WTC11 (cell line): ENCODE measurements at regions not wholly inside any gene's neighbourhood (a gene's known extent, or its start where the extent isn't known, plus 50 kb on each side); places are given as distances from the start of the nearest gene placed in this dataset.

Experiments used
- ATAC-seq: fragments of 200-7000 bp; cut with Tn5 transposase; 2 replicates; pipeline ENCODE4 v1.10.0; 2021; ENCODE audit warnings: mild to moderate bottlenecking, moderate library complexity
- CTCF ChIA-PET: fragments of 300-600 bp; sonication (Branson Sonifier 250); formaldehyde crosslinking; loops from one replicate; lab custom pipeline; 2021; ENCODE audit warnings: antibody characterized with exemption; lab: Charles Lee
- POLR2A ChIA-PET: fragments of 350-600 bp; sonication (Branson Sonifier 250); formaldehyde crosslinking; loops from one replicate; lab custom pipeline; 2021; ENCODE audit warnings: antibody characterized with exemption; lab: Charles Lee
- DNase-seq: peaks from one replicate; pipeline ENCODE4 v3.0.0; 2021; ENCODE audit warnings: low spot score
- H3K27ac Mint-ChIP-seq: 2 replicates; pipeline ENCODE4 v1.8.0; 2021; ENCODE audit warnings: mixed read lengths
- H3K27me3 Mint-ChIP-seq: 2 replicates; pipeline ENCODE4 v1.8.0; 2021; ENCODE audit warnings: low read depth, mild to moderate bottlenecking, moderate library complexity, mixed read lengths
- H3K36me3 Mint-ChIP-seq: 2 replicates; pipeline ENCODE4 v1.8.0; 2021; ENCODE audit warnings: mixed read lengths
- H3K4me1 Mint-ChIP-seq: 2 replicates; pipeline ENCODE4 v1.8.0; 2022; ENCODE audit warnings: mixed read lengths
- H3K4me3 Mint-ChIP-seq: 2 replicates; pipeline ENCODE4 v1.8.0; 2021; ENCODE audit warnings: mild to moderate bottlenecking, moderate library complexity, mixed read lengths
- H3K9me3 Mint-ChIP-seq: 2 replicates; pipeline ENCODE4 v1.8.0; 2021; ENCODE audit warnings: mixed read lengths
- CBFB ChIP-seq: sonication (generic); formaldehyde crosslinking; IDR thresholded peaks from 2 replicates; pipeline ENCODE4 v1.8.1; 2022; ENCODE audit warnings: mild to moderate bottlenecking, low read depth, missing genetic modification reagents
- KAT7 ChIP-seq: sonication (generic); formaldehyde crosslinking; IDR thresholded peaks from 2 replicates; pipeline ENCODE4 v1.8.1; 2023; ENCODE audit warnings: missing genetic modification reagents, mild to moderate bottlenecking, borderline replicate concordance
- MYBL2 ChIP-seq: sonication (generic); formaldehyde crosslinking; IDR thresholded peaks from 2 replicates; pipeline ENCODE4 v1.8.1; 2023; ENCODE audit warnings: mild to moderate bottlenecking, moderate library complexity, missing genetic modification reagents
- NFE2L1 ChIP-seq: sonication (generic); formaldehyde crosslinking; IDR thresholded peaks from 2 replicates; pipeline ENCODE4 v1.8.1; 2023; ENCODE audit warnings: missing genetic modification reagents
- NR3C1 ChIP-seq: sonication (generic); formaldehyde crosslinking; conservative IDR thresholded peaks from 2 replicates; pipeline ENCODE4 v1.8.1; 2023; ENCODE audit warnings: low read depth, mild to moderate bottlenecking, missing genetic modification reagents
- RELA ChIP-seq: sonication (generic); formaldehyde crosslinking; IDR thresholded peaks from 2 replicates; pipeline ENCODE4 v1.8.1; 2022; ENCODE audit warnings: missing genetic modification reagents, mild to moderate bottlenecking, borderline replicate concordance
- SMAD4 ChIP-seq: sonication (generic); formaldehyde crosslinking; IDR thresholded peaks from 2 replicates; pipeline ENCODE4 v1.8.0; 2022; ENCODE audit warnings: mild to moderate bottlenecking, missing genetic modification reagents
- TEAD1 ChIP-seq: sonication (generic); formaldehyde crosslinking; IDR thresholded peaks from 2 replicates; pipeline ENCODE4 v1.8.0; 2022; ENCODE audit warnings: mild to moderate bottlenecking, missing genetic modification reagents
- ZNF121 ChIP-seq: sonication (generic); formaldehyde crosslinking; IDR thresholded peaks from 2 replicates; pipeline ENCODE4 v1.8.0; 2023; ENCODE audit warnings: missing genetic modification reagents
- ZNF317 ChIP-seq: sonication (generic); formaldehyde crosslinking; IDR thresholded peaks from 2 replicates; pipeline ENCODE4 v1.8.1; 2023; ENCODE audit warnings: low read depth, mild to moderate bottlenecking, moderate library complexity, missing genetic modification reagents, borderline replicate concordance
- TF ChIP-seq, protein P1 (sequence below): fragments of 250-450 bp; sonication (Bioruptor Pico); conservative IDR thresholded peaks from 2 replicates; pipeline ENCODE4 v1.9.0; 2021; ENCODE audit warnings: mild to moderate bottlenecking
- TF ChIP-seq, protein P2 (sequence below): sonication (generic); formaldehyde crosslinking; IDR thresholded peaks from 2 replicates; pipeline ENCODE4 v1.8.0; 2023; ENCODE audit warnings: missing genetic modification reagents
- TF ChIP-seq, protein P3 (sequence below): sonication (generic); formaldehyde crosslinking; IDR thresholded peaks from 2 replicates; pipeline ENCODE4 v1.8.1; 2022; ENCODE audit warnings: low read depth, missing genetic modification reagents, borderline replicate concordance
- TF ChIP-seq, protein P4 (sequence below): sonication (generic); formaldehyde crosslinking; IDR thresholded peaks from 2 replicates; pipeline ENCODE4 v1.8.1; 2023; ENCODE audit warnings: mild to moderate bottlenecking, missing genetic modification reagents, moderate library complexity
- TF ChIP-seq, protein P5 (sequence below): sonication (generic); formaldehyde crosslinking; conservative IDR thresholded peaks from 2 replicates; pipeline ENCODE4 v1.8.1; 2022; ENCODE audit warnings: mild to moderate bottlenecking, missing genetic modification reagents
- TF ChIP-seq, protein P6 (sequence below): fragments of 200-600 bp; IDR thresholded peaks from 2 replicates; pipeline ENCODE4 v1.8.0; 2022; ENCODE audit warnings: antibody characterized with exemption
- TF ChIP-seq, protein P7 (sequence below): sonication (generic); formaldehyde crosslinking; IDR thresholded peaks from 2 replicates; pipeline ENCODE4 v1.8.1; 2023; ENCODE audit warnings: mild to moderate bottlenecking, moderate library complexity, missing genetic modification reagents
- TF ChIP-seq, protein P8 (sequence below): sonication (generic); formaldehyde crosslinking; IDR thresholded peaks from 2 replicates; pipeline ENCODE4 v1.8.1; 2023; ENCODE audit warnings: mild to moderate bottlenecking, missing genetic modification reagents, moderate library complexity
- TF ChIP-seq, protein P9 (sequence below): sonication (generic); formaldehyde crosslinking; IDR thresholded peaks from 2 replicates; pipeline ENCODE4 v1.8.0; 2022; ENCODE audit warnings: mild to moderate bottlenecking, missing genetic modification reagents

DNA sequence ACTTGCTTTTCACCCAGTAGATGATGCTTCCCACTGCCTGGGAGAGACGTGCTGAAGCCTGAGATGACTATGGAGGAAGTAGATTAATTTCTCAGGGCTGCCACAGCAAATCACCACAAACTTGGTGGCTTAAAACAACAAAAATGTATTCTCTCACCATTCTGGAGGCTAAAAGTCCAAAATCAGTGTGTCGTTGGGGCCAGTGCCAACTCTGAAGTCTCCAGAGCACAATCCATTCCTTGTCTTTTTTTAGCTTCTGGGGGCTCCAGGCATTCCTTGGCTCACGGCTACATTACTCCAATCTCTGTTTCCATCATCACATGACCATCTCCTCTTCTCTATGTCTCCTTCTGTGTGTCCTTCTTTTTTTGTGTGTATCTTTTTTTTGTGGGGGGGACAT, 105.8 kb upstream of the C1QTNF7 start:
- no peak for ATAC-seq
- H3K9me3 Mint-ChIP-seq = 0 out of 2 replicates have a peak, but pooled peaks cover 3% of the 10 kb centered on the region
- POLR2A ChIA-PET = no interaction called here
- H3K27ac Mint-ChIP-seq = no peak overlapping the region
- no peak overlapping the region for H3K4me3 Mint-ChIP-seq
- TF ChIP-seq, protein P1, sequence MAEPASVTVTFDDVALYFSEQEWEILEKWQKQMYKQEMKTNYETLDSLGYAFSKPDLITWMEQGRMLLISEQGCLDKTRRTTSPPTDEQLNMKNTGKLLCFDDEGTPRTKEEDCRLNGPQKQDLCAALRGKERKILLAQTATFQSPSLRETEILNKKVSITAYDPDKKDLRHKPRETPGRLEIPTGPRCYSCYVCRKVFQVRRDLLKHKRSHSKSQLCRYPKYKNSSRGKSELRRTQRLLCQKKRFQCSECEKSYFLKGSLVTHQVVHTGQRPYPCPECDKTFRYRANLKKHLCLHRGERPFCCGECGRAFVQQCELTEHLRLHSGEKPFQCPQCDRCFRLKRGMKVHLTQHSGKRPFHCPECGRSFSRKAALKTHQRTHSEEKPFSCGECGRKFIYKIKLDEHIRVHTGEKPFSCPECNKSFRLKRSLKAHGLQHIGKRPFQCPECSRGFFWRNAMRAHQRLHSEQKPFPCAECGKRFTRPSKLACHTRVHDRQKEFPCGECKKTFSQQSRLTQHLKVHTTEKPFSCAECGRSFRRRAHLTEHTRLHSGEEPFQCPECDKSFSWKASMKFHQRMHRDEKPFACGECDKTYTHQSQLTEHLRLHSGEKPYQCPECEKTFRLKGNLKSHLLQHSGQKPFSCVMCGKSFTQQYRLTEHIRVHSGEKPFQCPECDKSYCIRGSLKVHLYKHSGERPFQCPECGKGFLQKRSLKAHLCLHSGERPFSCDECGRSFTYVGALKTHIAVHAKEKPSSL (CRISPR knock-in tag) = no peak
- TF ChIP-seq KAT7 = no peak
- no peak for TF ChIP-seq RELA (CRISPR knock-in tag)
- TF ChIP-seq SMAD4 = no peak
- TF ChIP-seq, protein P2, sequence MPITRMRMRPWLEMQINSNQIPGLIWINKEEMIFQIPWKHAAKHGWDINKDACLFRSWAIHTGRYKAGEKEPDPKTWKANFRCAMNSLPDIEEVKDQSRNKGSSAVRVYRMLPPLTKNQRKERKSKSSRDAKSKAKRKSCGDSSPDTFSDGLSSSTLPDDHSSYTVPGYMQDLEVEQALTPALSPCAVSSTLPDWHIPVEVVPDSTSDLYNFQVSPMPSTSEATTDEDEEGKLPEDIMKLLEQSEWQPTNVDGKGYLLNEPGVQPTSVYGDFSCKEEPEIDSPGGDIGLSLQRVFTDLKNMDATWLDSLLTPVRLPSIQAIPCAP (CRISPR knock-in tag) = no peak
- no peak for TF ChIP-seq TEAD1
- TF ChIP-seq NR3C1 (CRISPR knock-in tag) = no peak
- TF ChIP-seq, protein P3, sequence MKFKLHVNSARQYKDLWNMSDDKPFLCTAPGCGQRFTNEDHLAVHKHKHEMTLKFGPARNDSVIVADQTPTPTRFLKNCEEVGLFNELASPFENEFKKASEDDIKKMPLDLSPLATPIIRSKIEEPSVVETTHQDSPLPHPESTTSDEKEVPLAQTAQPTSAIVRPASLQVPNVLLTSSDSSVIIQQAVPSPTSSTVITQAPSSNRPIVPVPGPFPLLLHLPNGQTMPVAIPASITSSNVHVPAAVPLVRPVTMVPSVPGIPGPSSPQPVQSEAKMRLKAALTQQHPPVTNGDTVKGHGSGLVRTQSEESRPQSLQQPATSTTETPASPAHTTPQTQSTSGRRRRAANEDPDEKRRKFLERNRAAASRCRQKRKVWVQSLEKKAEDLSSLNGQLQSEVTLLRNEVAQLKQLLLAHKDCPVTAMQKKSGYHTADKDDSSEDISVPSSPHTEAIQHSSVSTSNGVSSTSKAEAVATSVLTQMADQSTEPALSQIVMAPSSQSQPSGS (CRISPR knock-in tag) = no peak
- TF ChIP-seq MYBL2 (CRISPR knock-in tag) = no peak
- TF ChIP-seq, protein P4, sequence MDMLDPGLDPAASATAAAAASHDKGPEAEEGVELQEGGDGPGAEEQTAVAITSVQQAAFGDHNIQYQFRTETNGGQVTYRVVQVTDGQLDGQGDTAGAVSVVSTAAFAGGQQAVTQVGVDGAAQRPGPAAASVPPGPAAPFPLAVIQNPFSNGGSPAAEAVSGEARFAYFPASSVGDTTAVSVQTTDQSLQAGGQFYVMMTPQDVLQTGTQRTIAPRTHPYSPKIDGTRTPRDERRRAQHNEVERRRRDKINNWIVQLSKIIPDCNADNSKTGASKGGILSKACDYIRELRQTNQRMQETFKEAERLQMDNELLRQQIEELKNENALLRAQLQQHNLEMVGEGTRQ = no peak
- TF ChIP-seq, protein P5, sequence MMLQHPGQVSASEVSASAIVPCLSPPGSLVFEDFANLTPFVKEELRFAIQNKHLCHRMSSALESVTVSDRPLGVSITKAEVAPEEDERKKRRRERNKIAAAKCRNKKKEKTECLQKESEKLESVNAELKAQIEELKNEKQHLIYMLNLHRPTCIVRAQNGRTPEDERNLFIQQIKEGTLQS (CRISPR knock-in tag) = no peak
- TF ChIP-seq ZNF317 = no peak
- TF ChIP-seq, protein P6, sequence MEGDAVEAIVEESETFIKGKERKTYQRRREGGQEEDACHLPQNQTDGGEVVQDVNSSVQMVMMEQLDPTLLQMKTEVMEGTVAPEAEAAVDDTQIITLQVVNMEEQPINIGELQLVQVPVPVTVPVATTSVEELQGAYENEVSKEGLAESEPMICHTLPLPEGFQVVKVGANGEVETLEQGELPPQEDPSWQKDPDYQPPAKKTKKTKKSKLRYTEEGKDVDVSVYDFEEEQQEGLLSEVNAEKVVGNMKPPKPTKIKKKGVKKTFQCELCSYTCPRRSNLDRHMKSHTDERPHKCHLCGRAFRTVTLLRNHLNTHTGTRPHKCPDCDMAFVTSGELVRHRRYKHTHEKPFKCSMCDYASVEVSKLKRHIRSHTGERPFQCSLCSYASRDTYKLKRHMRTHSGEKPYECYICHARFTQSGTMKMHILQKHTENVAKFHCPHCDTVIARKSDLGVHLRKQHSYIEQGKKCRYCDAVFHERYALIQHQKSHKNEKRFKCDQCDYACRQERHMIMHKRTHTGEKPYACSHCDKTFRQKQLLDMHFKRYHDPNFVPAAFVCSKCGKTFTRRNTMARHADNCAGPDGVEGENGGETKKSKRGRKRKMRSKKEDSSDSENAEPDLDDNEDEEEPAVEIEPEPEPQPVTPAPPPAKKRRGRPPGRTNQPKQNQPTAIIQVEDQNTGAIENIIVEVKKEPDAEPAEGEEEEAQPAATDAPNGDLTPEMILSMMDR = no peak
- no peak for TF ChIP-seq ZNF121
- TF ChIP-seq, protein P7, sequence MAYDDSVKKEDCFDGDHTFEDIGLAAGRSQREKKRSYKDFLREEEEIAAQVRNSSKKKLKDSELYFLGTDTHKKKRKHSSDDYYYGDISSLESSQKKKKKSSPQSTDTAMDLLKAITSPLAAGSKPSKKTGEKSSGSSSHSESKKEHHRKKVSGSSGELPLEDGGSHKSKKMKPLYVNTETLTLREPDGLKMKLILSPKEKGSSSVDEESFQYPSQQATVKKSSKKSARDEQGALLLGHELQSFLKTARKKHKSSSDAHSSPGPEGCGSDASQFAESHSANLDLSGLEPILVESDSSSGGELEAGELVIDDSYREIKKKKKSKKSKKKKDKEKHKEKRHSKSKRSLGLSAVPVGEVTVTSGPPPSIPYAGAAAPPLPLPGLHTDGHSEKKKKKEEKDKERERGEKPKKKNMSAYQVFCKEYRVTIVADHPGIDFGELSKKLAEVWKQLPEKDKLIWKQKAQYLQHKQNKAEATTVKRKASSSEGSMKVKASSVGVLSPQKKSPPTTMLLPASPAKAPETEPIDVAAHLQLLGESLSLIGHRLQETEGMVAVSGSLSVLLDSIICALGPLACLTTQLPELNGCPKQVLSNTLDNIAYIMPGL = no peak
- TF ChIP-seq, all 79 proteins: peak for 0
- H3K36me3 Mint-ChIP-seq = no peaks in the 10 kb centered on the region
- H3K27me3 Mint-ChIP-seq = no peaks in the 10 kb centered on the region
- peaks cover 20% of the 10 kb centered on the region for H3K4me1 Mint-ChIP-seq
- CTCF ChIA-PET = no interaction called here
- DNase-seq = no peak

DNA sequence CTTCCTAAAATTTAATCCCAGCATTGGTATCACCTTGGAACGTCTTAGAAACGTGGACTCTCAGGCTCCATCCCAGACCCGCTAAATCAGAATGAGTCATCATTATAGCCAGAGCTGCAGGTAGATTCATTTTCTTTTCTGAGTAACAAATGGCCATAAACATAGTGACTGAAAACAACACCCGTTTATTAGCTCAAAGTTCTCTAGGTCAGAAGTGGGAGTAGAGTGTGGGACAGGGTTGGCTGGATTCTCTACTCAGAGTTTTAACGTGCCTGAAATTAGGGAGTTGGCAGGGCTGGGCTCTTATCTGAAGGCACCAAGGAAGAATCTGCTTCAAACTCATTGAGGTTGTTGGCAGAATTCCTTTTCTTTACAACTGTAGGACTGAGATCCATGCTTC, 101.8 kb upstream of the C1QTNF7 start:
- POLR2A ChIA-PET = no interaction called here
- Mint-ChIP-seq H3K36me3 (no peaks in the 10 kb centered on the region), H3K4me3 (no peak overlapping the region), H3K9me3 (0 out of 2 replicates have a peak, but pooled peaks cover 3% of the 10 kb centered on the region), H3K27ac (no peak overlapping the region), H3K27me3 (no peaks in the 10 kb centered on the region), H3K4me1 (peaks cover 4% of the 10 kb centered on the region; the same call in 1 of the 2 replicates)
- ATAC-seq (no peak), DNase-seq (no peak)
- CTCF ChIA-PET = interaction anchor here (1.2 kb wide), 1 partner anchor 132 kb away, joined by 4 read pairs; no protein-coding TSS in a partner anchor
- TF ChIP-seq, protein P8, sequence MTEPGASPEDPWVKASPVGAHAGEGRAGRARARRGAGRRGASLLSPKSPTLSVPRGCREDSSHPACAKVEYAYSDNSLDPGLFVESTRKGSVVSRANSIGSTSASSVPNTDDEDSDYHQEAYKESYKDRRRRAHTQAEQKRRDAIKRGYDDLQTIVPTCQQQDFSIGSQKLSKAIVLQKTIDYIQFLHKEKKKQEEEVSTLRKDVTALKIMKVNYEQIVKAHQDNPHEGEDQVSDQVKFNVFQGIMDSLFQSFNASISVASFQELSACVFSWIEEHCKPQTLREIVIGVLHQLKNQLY (CRISPR knock-in tag) = no peak
- TF ChIP-seq, protein P1 (CRISPR knock-in tag) = no peak
- TF ChIP-seq, protein P4 = no peak
- TF ChIP-seq CBFB (CRISPR knock-in tag) (no peak), NFE2L1 (no peak)
- TF ChIP-seq, protein P2 (CRISPR knock-in tag) = no peak
- TF ChIP-seq, protein P9, sequence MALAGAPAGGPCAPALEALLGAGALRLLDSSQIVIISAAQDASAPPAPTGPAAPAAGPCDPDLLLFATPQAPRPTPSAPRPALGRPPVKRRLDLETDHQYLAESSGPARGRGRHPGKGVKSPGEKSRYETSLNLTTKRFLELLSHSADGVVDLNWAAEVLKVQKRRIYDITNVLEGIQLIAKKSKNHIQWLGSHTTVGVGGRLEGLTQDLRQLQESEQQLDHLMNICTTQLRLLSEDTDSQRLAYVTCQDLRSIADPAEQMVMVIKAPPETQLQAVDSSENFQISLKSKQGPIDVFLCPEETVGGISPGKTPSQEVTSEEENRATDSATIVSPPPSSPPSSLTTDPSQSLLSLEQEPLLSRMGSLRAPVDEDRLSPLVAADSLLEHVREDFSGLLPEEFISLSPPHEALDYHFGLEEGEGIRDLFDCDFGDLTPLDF (CRISPR knock-in tag) = no peak
